ENCODE measurements at regions not wholly inside any gene's neighbourhood (a gene's known extent, or its start where the extent isn't known, plus 50 kb on each side); places are given as distances from the start of the nearest gene placed in this dataset.

- no peaks in the 10 kb centered on the region for H3K79me2 ChIP-seq (ENCODE audit: low read length)
- no peak overlapping the region for H3K27ac ChIP-seq (ENCODE audit: low read length)
- H3K36me3 ChIP-seq (ENCODE audit: insufficient read depth, low read length): no peaks in the 10 kb centered on the region
- H3K4me2 ChIP-seq (ENCODE audit: low read depth, low read length, poor library complexity, severe bottlenecking): no peak overlapping the region
- no peak overlapping the region for H2AFZ ChIP-seq (ENCODE audit: low read length)
- H3K27me3 ChIP-seq (ENCODE audit: low read length): no peaks in the 10 kb centered on the region
- no peak for DNase-seq
- H3K4me3 ChIP-seq (ENCODE audit: low read length): no peak overlapping the region
- H3K9ac ChIP-seq (ENCODE audit: low read length): no peak overlapping the region
- H3K9me3 ChIP-seq (ENCODE audit: low read length): no peaks in the 10 kb centered on the region
- no peaks in the 10 kb centered on the region for H3K9me2 ChIP-seq (replicated peaks; ENCODE audit: insufficient read depth, low read length)
- no peaks in the 10 kb centered on the region for H4K20me1 ChIP-seq (ENCODE audit: insufficient read depth, low read depth, low read length)
- H3K4me1 ChIP-seq (ENCODE audit: low read length): no peaks in the 10 kb centered on the region
Measured at GRCh38 chr7:153496257-153496656, 555.9 kb upstream of the DPP6 start.

GRCh38 chr7:153503093-153503492 is 549.1 kb upstream of the DPP6 start:
- no peaks in the 10 kb centered on the region for H3K9me3 ChIP-seq (ENCODE audit: low read length)
- H4K20me1 ChIP-seq (ENCODE audit: insufficient read depth, low read depth, low read length): no peaks in the 10 kb centered on the region
- no peak overlapping the region for H3K9ac ChIP-seq (ENCODE audit: low read length)
- H3K4me1 ChIP-seq (ENCODE audit: low read length): no peaks in the 10 kb centered on the region
- no peak overlapping the region for H3K4me3 ChIP-seq (ENCODE audit: low read length)
- DNase-seq: no peak
- H3K4me2 ChIP-seq (ENCODE audit: low read depth, low read length, poor library complexity, severe bottlenecking): no peak overlapping the region
- H3K36me3 ChIP-seq (ENCODE audit: insufficient read depth, low read length): no peaks in the 10 kb centered on the region
- H2AFZ ChIP-seq (ENCODE audit: low read length): no peak overlapping the region
- no peaks in the 10 kb centered on the region for H3K79me2 ChIP-seq (ENCODE audit: low read length)
- H3K27me3 ChIP-seq (ENCODE audit: low read length): no peaks in the 10 kb centered on the region
- no peak overlapping the region for H3K27ac ChIP-seq (ENCODE audit: low read length)
- no peaks in the 10 kb centered on the region for H3K9me2 ChIP-seq (replicated peaks; ENCODE audit: insufficient read depth, low read length)

GRCh38 chr7:153504288-153505075 is 547.7 kb upstream of the DPP6 start:
- H3K4me1 ChIP-seq (ENCODE audit: low read length): no peaks in the 10 kb centered on the region
- no peaks in the 10 kb centered on the region for H3K9me2 ChIP-seq (replicated peaks; ENCODE audit: insufficient read depth, low read length)
- no peaks in the 10 kb centered on the region for H3K36me3 ChIP-seq (ENCODE audit: insufficient read depth, low read length)
- H2AFZ ChIP-seq (ENCODE audit: low read length): no peak overlapping the region
- no peaks in the 10 kb centered on the region for H3K9me3 ChIP-seq (ENCODE audit: low read length)
- DNase-seq: no peak
- no peak overlapping the region for H3K4me3 ChIP-seq (ENCODE audit: low read length)
- H3K4me2 ChIP-seq (ENCODE audit: low read depth, low read length, poor library complexity, severe bottlenecking): no peak overlapping the region
- H3K27me3 ChIP-seq (ENCODE audit: low read length): no peaks in the 10 kb centered on the region
- H3K9ac ChIP-seq (ENCODE audit: low read length): no peak overlapping the region
- H3K79me2 ChIP-seq (ENCODE audit: low read length): no peaks in the 10 kb centered on the region
- no peak overlapping the region for H3K27ac ChIP-seq (ENCODE audit: low read length)
- no peaks in the 10 kb centered on the region for H4K20me1 ChIP-seq (ENCODE audit: insufficient read depth, low read depth, low read length)

GRCh38 chr7:153507885-153508284 is 544.3 kb upstream of the DPP6 start:
- no peaks in the 10 kb centered on the region for H3K4me1 ChIP-seq (ENCODE audit: low read length)
- no peaks in the 10 kb centered on the region for H3K9me2 ChIP-seq (replicated peaks; ENCODE audit: insufficient read depth, low read length)
- no peaks in the 10 kb centered on the region for H3K27me3 ChIP-seq (ENCODE audit: low read length)
- no peak overlapping the region for H2AFZ ChIP-seq (ENCODE audit: low read length)
- no peaks in the 10 kb centered on the region for H3K36me3 ChIP-seq (ENCODE audit: insufficient read depth, low read length)
- H4K20me1 ChIP-seq (ENCODE audit: insufficient read depth, low read depth, low read length): no peaks in the 10 kb centered on the region
- no peak overlapping the region for H3K9ac ChIP-seq (ENCODE audit: low read length)
- no peak overlapping the region for H3K4me2 ChIP-seq (ENCODE audit: low read depth, low read length, poor library complexity, severe bottlenecking)
- H3K27ac ChIP-seq (ENCODE audit: low read length): no peak overlapping the region
- no peak for DNase-seq
- H3K9me3 ChIP-seq (ENCODE audit: low read length): no peaks in the 10 kb centered on the region
- no peaks in the 10 kb centered on the region for H3K79me2 ChIP-seq (ENCODE audit: low read length)
- H3K4me3 ChIP-seq (ENCODE audit: low read length): no peak overlapping the region

- no peaks in the 10 kb centered on the region for H3K9me3 ChIP-seq (ENCODE audit: low read length)
- no peak overlapping the region for H3K4me2 ChIP-seq (ENCODE audit: low read depth, low read length, poor library complexity, severe bottlenecking)
- H3K4me3 ChIP-seq (ENCODE audit: low read length): no peak overlapping the region
- no peak overlapping the region for H3K27ac ChIP-seq (ENCODE audit: low read length)
- H3K4me1 ChIP-seq (ENCODE audit: low read length): no peaks in the 10 kb centered on the region
- no peaks in the 10 kb centered on the region for H4K20me1 ChIP-seq (ENCODE audit: insufficient read depth, low read depth, low read length)
- no peak overlapping the region for H2AFZ ChIP-seq (ENCODE audit: low read length)
- no peak overlapping the region for H3K9ac ChIP-seq (ENCODE audit: low read length)
- no peaks in the 10 kb centered on the region for H3K79me2 ChIP-seq (ENCODE audit: low read length)
- no peak for DNase-seq
- H3K27me3 ChIP-seq (ENCODE audit: low read length): no peaks in the 10 kb centered on the region
- no peaks in the 10 kb centered on the region for H3K9me2 ChIP-seq (replicated peaks; ENCODE audit: insufficient read depth, low read length)
- no peaks in the 10 kb centered on the region for H3K36me3 ChIP-seq (ENCODE audit: insufficient read depth, low read length)
Measured at GRCh38 chr7:153509768-153510167, 542.4 kb upstream of the DPP6 start.

- Histone ChIP-seq H3K36me3 (ENCODE audit: insufficient read depth, low read length) (no peaks in the 10 kb centered on the region), H2AFZ (ENCODE audit: low read length) (no peak overlapping the region), H3K4me1 (ENCODE audit: low read length) (no peaks in the 10 kb centered on the region), H3K27me3 (ENCODE audit: low read length) (no peaks in the 10 kb centered on the region), H4K20me1 (ENCODE audit: insufficient read depth, low read depth, low read length) (no peaks in the 10 kb centered on the region), H3K9ac (ENCODE audit: low read length) (no peak overlapping the region), H3K79me2 (ENCODE audit: low read length) (no peaks in the 10 kb centered on the region), H3K27ac (ENCODE audit: low read length) (no peak overlapping the region), H3K9me2 (replicated peaks; ENCODE audit: insufficient read depth, low read length) (no peaks in the 10 kb centered on the region), H3K9me3 (ENCODE audit: low read length) (no peaks in the 10 kb centered on the region), H3K4me2 (ENCODE audit: low read depth, low read length, poor library complexity, severe bottlenecking) (no peak overlapping the region), H3K4me3 (ENCODE audit: low read length) (no peak overlapping the region)
- DNase-seq: no peak
Measured at GRCh38 chr7:153510674-153511073, 541.5 kb upstream of the DPP6 start.

- no peaks in the 10 kb centered on the region for H3K79me2 ChIP-seq (ENCODE audit: low read length)
- H2AFZ ChIP-seq (ENCODE audit: low read length): no peak overlapping the region
- H3K27me3 ChIP-seq (ENCODE audit: low read length): no peaks in the 10 kb centered on the region
Measured at GRCh38 chr7:153514032-153514431, 538.2 kb upstream of the DPP6 start.

GRCh38 chr7:153515359-153515758 is 536.8 kb upstream of the DPP6 start:
- DNase-seq: no peak
- Histone ChIP-seq H3K27ac (ENCODE audit: low read length) (no peak overlapping the region), H3K4me1 (ENCODE audit: low read length) (no peaks in the 10 kb centered on the region), H2AFZ (ENCODE audit: low read length) (no peak overlapping the region), H3K27me3 (ENCODE audit: low read length) (no peaks in the 10 kb centered on the region), H3K79me2 (ENCODE audit: low read length) (no peaks in the 10 kb centered on the region), H3K9ac (ENCODE audit: low read length) (no peak overlapping the region), H3K36me3 (ENCODE audit: insufficient read depth, low read length) (no peaks in the 10 kb centered on the region), H4K20me1 (ENCODE audit: insufficient read depth, low read depth, low read length) (no peaks in the 10 kb centered on the region), H3K4me2 (ENCODE audit: low read depth, low read length, poor library complexity, severe bottlenecking) (no peak overlapping the region), H3K4me3 (ENCODE audit: low read length) (no peak overlapping the region), H3K9me3 (ENCODE audit: low read length) (no peaks in the 10 kb centered on the region), H3K9me2 (replicated peaks; ENCODE audit: insufficient read depth, low read length) (no peaks in the 10 kb centered on the region)

More at GRCh38 chr7:153514032-153514431, 538.2 kb upstream of the DPP6 start:
- Histone ChIP-seq H3K27ac (ENCODE audit: low read length) (no peak overlapping the region), H3K9me3 (ENCODE audit: low read length) (no peaks in the 10 kb centered on the region), H3K9me2 (replicated peaks; ENCODE audit: insufficient read depth, low read length) (no peaks in the 10 kb centered on the region), H3K9ac (ENCODE audit: low read length) (no peak overlapping the region), H3K4me2 (ENCODE audit: low read depth, low read length, poor library complexity, severe bottlenecking) (no peak overlapping the region), H3K36me3 (ENCODE audit: insufficient read depth, low read length) (no peaks in the 10 kb centered on the region), H4K20me1 (ENCODE audit: insufficient read depth, low read depth, low read length) (no peaks in the 10 kb centered on the region), H3K4me3 (ENCODE audit: low read length) (no peak overlapping the region), H3K4me1 (ENCODE audit: low read length) (no peaks in the 10 kb centered on the region)
- no peak for DNase-seq
